SU-DHL-6 (cell line): ENCODE measurements at regions not wholly inside any gene's neighbourhood (a gene's known extent, or its start where the extent isn't known, plus 50 kb on each side); places are given as distances from the start of the nearest gene placed in this dataset.

Experiments
- H2AFZ ChIP-seq: fragments of 200-600 bp; sonication (generic); 2 replicates; pipeline ENCODE4 v1.6.1; 2014; ENCODE audit warnings: low read depth, mild to moderate bottlenecking, moderate library complexity, mixed read lengths, antibody characterized with exemption, low read length; ENCODE audit not compliant: severe bottlenecking
- H3F3A ChIP-seq: fragments of 200-600 bp; shearing (Covaris generic); 2 replicates; pipeline ENCODE4 v1.6.0; 2016; ENCODE audit warnings: antibody characterized with exemption, mild to moderate bottlenecking; ENCODE audit not compliant: insufficient read depth
- H3K27ac ChIP-seq: fragments of 200-600 bp; sonication (generic); 2 replicates; pipeline ENCODE4 v1.5.1; 2016; ENCODE audit warnings: low read depth, mild to moderate bottlenecking, low read length, moderate library complexity, mixed read lengths
- H3K27me3 ChIP-seq: fragments of 200-600 bp; sonication (generic), shearing (Covaris generic); 2 replicates; pipeline ENCODE4 v1.6.0; 2014; ENCODE audit warnings: mild to moderate bottlenecking, low read length
- H3K36me3 ChIP-seq: fragments of 200-600 bp; sonication (generic); 2 replicates; pipeline ENCODE4 v1.6.1; 2014; ENCODE audit warnings: mild to moderate bottlenecking, low read length, mixed read lengths
- H3K4me2 ChIP-seq: fragments of 300-600, 200-600 bp; shearing (Covaris generic), sonication (generic); 2 replicates; pipeline ENCODE4 v1.6.0; 2014; ENCODE audit warnings: low read length, low read depth, mild to moderate bottlenecking; ENCODE audit not compliant: poor library complexity, severe bottlenecking
- H3K4me3 ChIP-seq: fragments of 200-600 bp; sonication (generic); 2 replicates; pipeline ENCODE4 v1.5.1; 2014; ENCODE audit warnings: antibody characterized with exemption, low read length, mild to moderate bottlenecking, mixed read lengths; ENCODE audit not compliant: insufficient read depth, poor library complexity, severe bottlenecking
- H3K79me2 ChIP-seq: fragments of 200-600 bp; sonication (generic); 2 replicates; pipeline ENCODE4 v1.6.1; 2014; ENCODE audit warnings: mild to moderate bottlenecking, low read length, moderate library complexity; ENCODE audit not compliant: insufficient read depth
- H3K9ac ChIP-seq: fragments of 200-600 bp; sonication (generic); 2 replicates; pipeline ENCODE4 v1.7.0; 2014; ENCODE audit warnings: mild to moderate bottlenecking, low read length
- H3K9me2 ChIP-seq: fragments of 200-600 bp; sonication (generic); replicated peaks from 2 replicates; pipeline ENCODE4 v1.6.1; 2014; ENCODE audit warnings: low read length; ENCODE audit not compliant: insufficient read depth
- H3K9me3 ChIP-seq: fragments of 200-600 bp; sonication (generic); 2 replicates; pipeline ENCODE4 v1.6.1; 2014; ENCODE audit warnings: low read length, mixed read lengths; ENCODE audit not compliant: insufficient read depth
- H4K20me1 ChIP-seq: fragments of 200-600 bp; sonication (generic); 2 replicates; pipeline ENCODE4 v1.6.1; 2014; ENCODE audit warnings: low read depth, mild to moderate bottlenecking, antibody characterized with exemption, low read length, moderate library complexity, mixed read lengths
- EZH2phosphoT487 ChIP-seq: fragments of 200-600 bp; sonication (generic), shearing (Covaris generic); conservative IDR thresholded peaks from 2 replicates; pipeline ENCODE4 v1.6.1; 2018; ENCODE audit warnings: mild to moderate bottlenecking, antibody characterized with exemption, low read length, moderate library complexity, mixed read lengths
- TF ChIP-seq, protein P1 (sequence below): fragments of 200-600 bp; sonication (generic); IDR thresholded peaks from one replicate; pipeline ENCODE4 v1.5.1; 2017; ENCODE audit warnings: antibody characterized with exemption, mild to moderate bottlenecking, low read length, moderate library complexity; ENCODE audit not compliant: insufficient read depth, poor library complexity, severe bottlenecking

DNA sequence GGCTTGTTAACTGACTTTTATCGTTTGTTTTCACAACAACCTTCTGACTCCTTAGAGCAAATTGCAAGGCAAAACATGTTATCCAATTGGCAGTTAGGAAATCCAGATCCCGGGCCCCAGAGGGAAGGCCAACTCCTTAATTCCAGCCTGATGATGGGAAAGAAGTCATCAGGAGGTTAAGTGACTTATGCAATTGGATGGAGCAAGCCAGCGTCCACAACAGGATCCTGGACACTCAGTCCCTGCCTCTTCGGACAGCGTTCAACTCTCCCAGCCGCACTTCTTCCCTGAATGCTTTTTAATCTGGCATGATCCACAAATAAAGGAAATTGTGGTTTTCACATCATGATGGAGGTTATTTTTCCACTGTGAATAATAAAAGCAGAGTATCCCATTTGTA is 310.1 kb downstream of the RAB28 start:
- Histone ChIP-seq H3F3A (no peaks in the 10 kb centered on the region), H3K27ac (no peak overlapping the region), H2AFZ (no peak overlapping the region), H3K27me3 (no peaks in the 10 kb centered on the region), H3K9ac (no peak overlapping the region), H3K36me3 (no peaks in the 10 kb centered on the region), H3K4me3 (no peak overlapping the region), H3K79me2 (no peaks in the 10 kb centered on the region), H3K9me2 (no peaks in the 10 kb centered on the region; the same call in 1 of the 2 replicates), H3K9me3 (no peaks in the 10 kb centered on the region), H3K4me2 (no peak overlapping the region), H4K20me1 (no peaks in the 10 kb centered on the region)
- TF ChIP-seq, protein P1, sequence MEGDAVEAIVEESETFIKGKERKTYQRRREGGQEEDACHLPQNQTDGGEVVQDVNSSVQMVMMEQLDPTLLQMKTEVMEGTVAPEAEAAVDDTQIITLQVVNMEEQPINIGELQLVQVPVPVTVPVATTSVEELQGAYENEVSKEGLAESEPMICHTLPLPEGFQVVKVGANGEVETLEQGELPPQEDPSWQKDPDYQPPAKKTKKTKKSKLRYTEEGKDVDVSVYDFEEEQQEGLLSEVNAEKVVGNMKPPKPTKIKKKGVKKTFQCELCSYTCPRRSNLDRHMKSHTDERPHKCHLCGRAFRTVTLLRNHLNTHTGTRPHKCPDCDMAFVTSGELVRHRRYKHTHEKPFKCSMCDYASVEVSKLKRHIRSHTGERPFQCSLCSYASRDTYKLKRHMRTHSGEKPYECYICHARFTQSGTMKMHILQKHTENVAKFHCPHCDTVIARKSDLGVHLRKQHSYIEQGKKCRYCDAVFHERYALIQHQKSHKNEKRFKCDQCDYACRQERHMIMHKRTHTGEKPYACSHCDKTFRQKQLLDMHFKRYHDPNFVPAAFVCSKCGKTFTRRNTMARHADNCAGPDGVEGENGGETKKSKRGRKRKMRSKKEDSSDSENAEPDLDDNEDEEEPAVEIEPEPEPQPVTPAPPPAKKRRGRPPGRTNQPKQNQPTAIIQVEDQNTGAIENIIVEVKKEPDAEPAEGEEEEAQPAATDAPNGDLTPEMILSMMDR: no peak
- no peak for TF ChIP-seq EZH2phosphoT487

DNA sequence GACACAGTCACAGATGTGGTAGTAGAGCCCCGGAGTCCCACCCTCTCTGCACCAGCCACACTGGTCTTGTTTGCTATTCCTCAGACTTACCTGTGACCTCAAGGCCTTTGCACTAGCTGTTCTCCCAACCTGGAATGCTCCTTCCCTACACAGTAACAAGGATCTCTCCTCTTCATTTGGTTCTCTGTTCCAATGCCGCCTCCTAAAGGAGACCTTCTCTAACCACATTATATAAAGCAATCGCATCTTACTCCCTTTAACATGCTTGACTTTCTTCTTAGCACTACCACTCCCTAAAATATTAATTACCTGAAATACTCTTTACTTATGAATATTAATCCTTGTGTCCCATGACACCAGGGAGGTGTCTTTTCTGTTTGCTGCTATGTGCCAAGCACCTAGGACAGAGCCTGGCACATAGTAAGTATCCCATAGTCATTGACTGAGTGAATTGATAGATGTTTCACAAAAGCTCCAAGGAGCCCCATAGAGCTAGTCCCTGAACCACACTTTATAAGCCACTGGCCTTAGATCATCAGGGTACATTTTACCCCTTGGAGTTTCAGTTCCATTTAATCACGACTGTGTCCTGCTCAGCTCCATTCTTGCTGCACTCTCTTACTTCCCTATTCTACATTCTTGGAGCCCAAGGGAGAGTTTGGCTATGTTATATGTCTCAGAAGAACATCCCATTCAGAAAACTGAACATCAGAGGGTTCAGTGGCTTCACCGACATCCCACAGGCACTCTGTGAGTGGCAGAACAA is 312.7 kb downstream of the RAB28 start:
- H3K9me2 ChIP-seq: no peaks in the 10 kb centered on the region
- no peaks in the 10 kb centered on the region for H3K36me3 ChIP-seq
- no peaks in the 10 kb centered on the region for H3K9me3 ChIP-seq
- H3K27ac ChIP-seq: no peak overlapping the region
- no peak overlapping the region for H3K4me2 ChIP-seq
- H3F3A ChIP-seq: no peaks in the 10 kb centered on the region
- H4K20me1 ChIP-seq: no peaks in the 10 kb centered on the region
- H2AFZ ChIP-seq: no peak overlapping the region
- H3K27me3 ChIP-seq: no peaks in the 10 kb centered on the region
- no peak for TF ChIP-seq EZH2phosphoT487
- TF ChIP-seq, protein P1: no peak
- H3K4me3 ChIP-seq: no peak overlapping the region
- no peak overlapping the region for H3K9ac ChIP-seq
- H3K79me2 ChIP-seq: no peaks in the 10 kb centered on the region

DNA sequence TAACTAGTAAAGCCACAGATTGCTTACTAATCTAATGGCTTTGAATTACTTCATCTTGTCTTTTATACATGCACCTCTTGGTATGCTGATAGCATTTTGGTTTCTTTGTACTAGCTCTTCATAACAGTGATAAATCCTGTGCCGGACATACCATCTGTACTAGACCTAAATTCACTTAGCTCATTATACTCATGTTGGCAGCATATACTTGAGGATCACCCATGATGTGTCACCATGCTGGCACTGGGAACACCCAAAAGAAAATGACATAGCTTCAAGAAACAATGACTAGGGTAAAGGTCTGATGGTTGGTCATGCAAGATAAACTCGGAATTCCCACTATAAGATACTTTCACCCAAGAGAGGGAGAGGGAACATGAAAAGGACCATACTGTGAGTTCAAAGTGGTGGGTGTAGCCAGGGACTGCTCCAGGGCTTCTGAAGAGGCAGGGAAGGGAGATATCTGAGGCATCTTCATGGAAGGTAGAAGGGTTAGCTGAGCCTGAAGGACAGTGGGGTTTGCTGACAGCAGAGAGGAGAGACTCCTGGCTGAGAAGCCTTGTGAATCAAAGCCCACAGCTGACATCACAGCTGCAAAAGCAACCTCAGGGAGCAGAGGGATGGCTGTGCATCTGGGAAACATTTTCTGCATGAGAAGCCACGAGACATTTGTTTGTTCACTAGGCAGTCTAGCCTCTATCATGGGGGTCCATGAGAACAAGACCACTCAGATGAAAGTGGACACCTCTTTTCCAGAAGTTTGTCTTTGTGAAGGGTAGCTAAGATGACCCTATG is 314.2 kb downstream of the RAB28 start:
- Histone ChIP-seq H3K9me2 (no peaks in the 10 kb centered on the region), H3K27me3 (no peaks in the 10 kb centered on the region), H3K79me2 (no peaks in the 10 kb centered on the region), H3K27ac (no peak overlapping the region), H3K36me3 (no peaks in the 10 kb centered on the region), H2AFZ (no peak overlapping the region), H3K9me3 (no peaks in the 10 kb centered on the region), H3F3A (no peaks in the 10 kb centered on the region), H3K9ac (no peak overlapping the region), H3K4me2 (no peak overlapping the region), H3K4me3 (no peak overlapping the region), H4K20me1 (no peaks in the 10 kb centered on the region)
- TF ChIP-seq EZH2phosphoT487: no peak
- TF ChIP-seq, protein P1: no peak
